Stimulated activated CD4-positive, alpha-beta T cell treated with anti-CD3 and anti-CD28 coated beads, Interleukin-1b, Interleukin-23, amount 100 ng/mL, for 4 hours (primary cell): ENCODE measurements at regions not wholly inside any gene's neighbourhood (a gene's known extent, or its start where the extent isn't known, plus 50 kb on each side); places are given as distances from the start of the nearest gene placed in this dataset.
"Not testable (repeated sequence)": the region's sequence is repeated elsewhere in the genome, so short reads cannot be mapped to it uniquely, and the experiment has no call there.

Experiments used
- DNase-seq, 2 donors: peaks; one replicate each; pipeline ENCODE4 v3.0.0-alpha.2; 2020; ENCODE audit warnings: low read depth in 2 of 2

GRCh38 chr2:14047491-14047890 lies 585.0 kb upstream of the LRATD1 start:
- no peak for DNase-seq

- no peak for DNase-seq
Observed at GRCh38 chr2:14051401-14051800, 581.1 kb upstream of the LRATD1 start.

- no peak for DNase-seq
Observed at GRCh38 chr2:14053105-14053504, 579.4 kb upstream of the LRATD1 start.

DNA sequence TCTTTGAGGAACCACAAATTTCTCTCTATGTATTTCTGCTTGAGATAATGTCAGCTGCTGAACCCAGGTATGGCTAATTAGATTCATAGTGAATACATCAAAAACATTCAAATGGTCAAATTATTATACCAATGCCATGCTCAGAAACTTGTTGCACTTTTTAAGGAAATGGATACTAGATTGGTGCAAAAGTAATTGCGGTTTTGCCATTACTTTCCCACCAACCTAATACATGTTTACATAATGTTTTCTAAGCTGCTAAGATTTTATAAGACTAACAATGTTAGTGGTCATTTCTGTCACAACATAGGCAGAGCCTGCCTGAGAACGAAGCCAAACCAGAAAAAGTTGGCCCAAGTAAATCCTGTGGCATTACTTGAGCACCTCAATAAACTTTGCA lies 568.2 kb upstream of the LRATD1 start:
- DNase-seq, result no peak

DNA sequence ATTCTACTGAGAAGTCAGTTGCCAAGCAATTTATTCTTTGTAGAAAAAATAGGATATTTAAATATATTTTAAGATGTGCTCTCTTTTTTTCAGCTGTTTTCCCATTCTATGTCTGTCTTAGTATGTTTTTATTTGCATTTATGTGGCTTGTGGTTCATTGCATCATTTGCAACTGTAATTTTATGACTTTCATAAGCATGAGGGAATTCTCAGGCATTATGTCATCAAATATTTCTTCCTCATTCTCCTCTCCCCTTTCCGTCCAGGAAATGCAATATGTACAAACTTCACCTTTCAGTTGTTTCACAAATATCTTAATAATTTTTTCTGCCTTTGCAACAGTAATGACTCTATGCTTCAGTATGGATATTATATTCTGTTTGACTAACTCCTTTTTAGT lies 560.2 kb upstream of the LRATD1 start:
- DNase-seq, result no peak

- DNase-seq, result no peak
Observed at GRCh38 chr2:14074691-14075090, 557.8 kb upstream of the LRATD1 start.

GRCh38 chr2:14079576-14079975 lies 552.9 kb upstream of the LRATD1 start:
- DNase-seq, result no peak

GRCh38 chr2:14081521-14081920 lies 551.0 kb upstream of the LRATD1 start:
- DNase-seq, result no peak

GRCh38 chr2:14082640-14083039 lies 549.9 kb upstream of the LRATD1 start:
- DNase-seq, result no peak

DNA sequence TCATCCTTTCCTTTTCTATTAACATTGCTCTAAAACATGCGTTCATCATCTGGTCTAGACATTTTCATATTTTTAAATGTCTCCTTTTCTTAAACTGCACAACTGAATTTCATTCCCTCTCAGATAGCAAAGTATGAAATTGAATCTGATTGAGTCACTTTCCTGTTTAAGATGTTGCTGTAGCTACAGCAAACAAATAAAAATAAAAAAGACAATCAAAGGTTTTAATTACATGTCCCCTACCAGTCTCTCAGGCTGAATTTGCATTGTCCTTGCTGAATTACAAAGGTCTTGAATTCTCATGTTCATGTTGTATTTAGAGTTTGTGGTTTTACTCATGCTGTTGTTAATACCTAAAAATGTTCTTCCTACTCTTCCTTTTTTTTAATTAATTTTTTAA lies 537.9 kb upstream of the LRATD1 start:
- DNase-seq, result no peak

GRCh38 chr2:14099101-14099500 lies 533.4 kb upstream of the LRATD1 start:
- DNase-seq, result not testable (repeated sequence)

DNA sequence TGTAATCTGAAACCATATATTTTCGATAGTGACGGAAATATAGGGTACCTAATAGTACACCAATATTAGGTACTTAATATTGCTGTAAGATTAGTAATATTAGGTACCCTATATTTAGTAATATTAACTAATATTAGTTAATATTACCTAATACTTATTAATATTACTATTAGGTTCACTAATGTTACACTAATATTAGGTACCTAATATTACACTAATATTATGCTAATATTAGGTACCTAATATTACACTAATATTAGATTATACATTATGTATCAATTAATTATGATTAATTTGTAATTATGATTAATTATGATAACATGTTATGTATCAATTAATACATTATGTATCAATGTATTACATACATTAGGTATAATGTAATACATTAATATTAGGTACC lies 518.2 kb upstream of the LRATD1 start:
- no peak for DNase-seq

DNA sequence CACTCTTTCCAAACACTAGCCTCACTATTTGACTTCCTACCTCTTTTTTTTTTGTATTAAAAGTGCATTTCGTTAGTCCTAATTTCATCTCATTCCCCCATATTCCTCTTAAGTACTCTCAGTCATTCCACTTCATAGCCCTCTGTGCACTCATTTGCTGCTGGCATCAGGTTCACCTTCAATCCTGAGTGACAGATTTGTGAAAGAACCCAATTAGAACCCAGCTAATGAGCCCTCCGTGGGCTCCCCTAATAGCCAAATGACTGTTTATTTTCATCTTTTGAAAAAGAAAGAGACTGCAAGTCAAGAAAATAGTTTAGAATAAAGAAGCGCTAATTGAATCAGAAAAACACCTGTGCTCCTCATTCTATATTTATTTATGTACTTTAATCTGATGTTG lies 512.1 kb upstream of the LRATD1 start:
- no peak for DNase-seq

DNA sequence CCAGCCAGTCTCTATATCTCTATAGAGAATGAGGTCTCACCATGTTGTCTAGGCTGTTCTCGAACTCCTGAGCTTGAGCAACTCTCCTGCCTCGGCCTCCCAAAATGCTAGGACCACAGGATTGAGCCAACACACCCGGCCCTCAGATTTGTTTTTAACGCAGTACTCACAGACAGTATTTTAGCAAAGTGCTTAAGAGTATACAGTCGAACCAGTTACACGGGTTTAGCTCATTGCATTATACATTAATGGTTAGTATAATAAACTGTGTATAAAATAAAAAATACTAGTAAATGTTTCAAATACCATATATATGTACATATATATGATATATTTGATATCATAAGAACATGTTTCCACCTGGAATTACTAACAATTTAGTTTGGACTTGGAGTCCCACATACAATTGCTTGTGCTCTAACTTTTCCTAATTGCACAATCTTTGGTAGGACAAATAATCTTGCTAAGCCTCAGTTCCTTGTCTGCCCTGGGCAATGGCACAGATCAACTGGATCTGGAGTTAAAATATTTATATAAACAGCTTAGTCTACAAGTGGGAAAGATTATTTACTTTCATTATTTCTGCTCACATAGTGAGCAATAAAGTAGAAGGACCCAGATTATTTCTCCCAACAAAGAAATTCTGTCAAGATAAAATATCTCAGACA lies 508.9 kb upstream of the LRATD1 start:
- no peak for DNase-seq

DNA sequence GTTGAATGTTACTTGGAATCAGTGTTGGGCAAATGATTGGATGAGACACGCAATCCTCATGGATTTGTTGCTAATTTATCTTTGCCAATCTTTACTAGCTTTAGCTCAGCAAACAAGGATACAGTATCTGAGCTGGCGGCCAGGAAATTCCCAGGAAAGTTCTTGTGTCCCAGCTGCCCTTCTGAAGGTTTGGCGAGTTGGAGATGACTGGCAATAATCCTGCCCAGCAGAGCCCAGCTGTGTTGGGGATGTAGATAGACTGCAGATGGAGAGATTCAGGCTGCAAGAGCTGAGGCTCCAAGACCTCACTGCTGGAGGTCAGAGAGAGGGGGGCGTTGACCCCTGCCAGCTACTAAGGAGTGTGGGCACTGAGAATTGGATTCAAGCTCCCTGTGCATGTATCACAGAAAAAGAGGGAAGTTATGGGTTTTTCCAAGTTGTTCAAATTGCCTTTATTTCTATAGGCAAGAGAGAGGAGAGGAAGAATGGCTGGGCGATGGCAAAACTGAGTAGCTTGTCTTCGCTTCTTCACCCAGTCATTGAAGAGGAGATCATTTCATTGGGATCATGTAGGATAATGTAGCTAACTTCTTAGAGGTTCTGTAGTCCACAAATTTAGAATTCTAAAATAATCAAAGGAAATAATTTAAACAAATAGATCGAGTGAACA lies 506.8 kb upstream of the LRATD1 start:
- DNase-seq, result no peak

- DNase-seq, result no peak
Observed at GRCh38 chr2:14126846-14127245, 505.7 kb upstream of the LRATD1 start.

DNA sequence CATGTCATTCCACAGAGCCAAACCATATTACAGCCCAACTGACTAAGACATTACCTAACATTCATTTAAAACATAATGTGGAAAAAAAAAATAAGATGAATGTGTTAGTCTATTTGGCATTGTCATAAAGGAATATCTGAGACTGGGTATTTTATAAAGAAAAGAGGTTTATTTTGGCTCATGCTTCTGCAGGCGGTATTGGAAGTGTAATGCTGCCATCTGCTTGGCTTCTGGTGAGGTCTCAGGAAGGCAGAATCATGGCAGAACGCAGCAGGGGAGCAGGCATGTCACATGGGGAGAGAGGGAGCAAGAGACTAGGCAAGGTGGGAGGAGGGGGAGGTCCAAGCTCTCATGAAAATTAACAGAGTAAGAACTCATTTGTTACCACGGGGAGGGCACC lies 504.8 kb upstream of the LRATD1 start:
- DNase-seq, result no peak

DNA sequence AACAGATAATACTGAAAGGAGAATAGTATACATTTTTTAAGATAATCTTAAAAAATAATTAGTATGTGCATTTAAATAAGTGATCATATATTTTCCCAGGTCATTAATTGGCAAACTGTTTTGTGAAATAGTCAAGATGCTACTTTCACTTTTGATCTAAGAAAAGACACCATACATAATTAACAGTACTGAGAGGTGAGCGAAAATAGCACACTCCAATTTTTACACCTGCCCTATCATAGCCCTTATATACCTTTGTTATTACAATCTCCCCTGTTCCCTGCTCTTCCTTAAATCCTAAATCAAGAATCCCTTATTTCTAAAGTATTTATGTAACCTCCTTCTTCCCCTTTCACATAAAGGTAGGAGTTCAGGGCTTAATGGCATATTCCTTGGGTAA lies 500.1 kb upstream of the LRATD1 start:
- DNase-seq, result no peak

GRCh38 chr2:14134771-14135170 lies 497.7 kb upstream of the LRATD1 start:
- no peak for DNase-seq

DNA sequence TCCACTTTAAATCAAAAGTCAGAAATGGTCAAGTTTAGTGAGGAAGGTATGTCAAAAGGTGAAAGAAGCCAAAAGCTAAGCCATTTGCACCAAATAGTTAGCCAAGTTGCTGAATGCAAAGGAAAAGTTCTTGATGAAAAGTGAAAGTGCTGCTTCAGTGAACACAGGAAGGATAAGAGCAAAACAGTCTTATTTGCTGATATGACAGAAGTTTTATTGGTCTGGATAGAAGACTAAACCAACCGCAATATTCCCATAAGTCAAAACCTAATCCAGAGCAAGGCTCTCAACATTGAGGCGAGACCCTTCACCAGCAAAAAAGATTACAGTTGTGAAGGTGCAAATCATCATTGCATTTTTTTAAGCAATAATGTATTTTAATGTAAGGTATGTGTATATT lies 496.5 kb upstream of the LRATD1 start:
- no peak for DNase-seq

GRCh38 chr2:14137643-14138042 lies 494.9 kb upstream of the LRATD1 start:
- DNase-seq, result no peak

DNA sequence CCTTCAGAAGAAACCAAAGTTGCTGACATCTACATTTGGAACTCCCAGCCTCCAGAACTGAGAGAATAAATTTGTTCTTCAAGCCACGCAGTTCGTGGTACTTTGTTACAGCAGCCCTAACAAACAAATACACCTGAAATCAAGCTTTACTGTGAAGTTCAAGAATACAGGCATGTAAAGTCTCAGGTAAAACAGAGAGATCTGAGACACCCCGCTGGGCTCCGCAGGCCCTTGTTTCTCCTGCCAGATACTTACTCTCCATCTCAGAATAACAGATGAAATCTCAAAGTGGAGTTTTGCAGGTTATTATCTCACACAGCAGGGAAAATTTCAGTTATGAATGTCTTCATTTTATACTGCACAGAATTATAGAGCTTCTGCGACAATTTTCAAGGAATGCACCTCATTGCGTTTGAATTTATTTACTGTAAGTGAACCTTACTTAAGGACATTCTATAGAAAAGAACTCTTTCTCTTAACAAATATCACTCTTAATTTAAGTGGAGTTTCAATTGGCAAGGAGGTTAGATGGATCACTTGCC lies 492.4 kb upstream of the LRATD1 start:
- DNase-seq, result no peak

DNA sequence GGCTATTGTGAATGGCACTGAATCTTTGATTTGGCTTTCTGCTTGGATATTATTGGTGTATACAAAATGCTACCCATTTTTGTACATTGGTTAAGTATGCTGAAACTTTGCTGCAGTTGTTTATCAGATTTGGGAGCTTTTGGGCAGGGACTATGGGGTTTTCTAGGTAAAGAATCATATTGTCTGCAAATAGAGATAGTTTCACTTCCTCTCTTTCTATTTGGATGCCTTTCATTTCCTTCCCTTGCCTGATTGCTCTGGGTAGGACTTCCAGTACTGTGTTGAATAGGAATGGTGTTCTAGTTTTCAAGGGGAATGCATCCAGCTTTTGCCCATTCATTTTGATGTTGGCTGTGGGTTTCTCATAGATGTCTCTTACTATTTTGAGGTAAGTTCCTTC lies 489.1 kb upstream of the LRATD1 start:
- DNase-seq, result no peak

DNA sequence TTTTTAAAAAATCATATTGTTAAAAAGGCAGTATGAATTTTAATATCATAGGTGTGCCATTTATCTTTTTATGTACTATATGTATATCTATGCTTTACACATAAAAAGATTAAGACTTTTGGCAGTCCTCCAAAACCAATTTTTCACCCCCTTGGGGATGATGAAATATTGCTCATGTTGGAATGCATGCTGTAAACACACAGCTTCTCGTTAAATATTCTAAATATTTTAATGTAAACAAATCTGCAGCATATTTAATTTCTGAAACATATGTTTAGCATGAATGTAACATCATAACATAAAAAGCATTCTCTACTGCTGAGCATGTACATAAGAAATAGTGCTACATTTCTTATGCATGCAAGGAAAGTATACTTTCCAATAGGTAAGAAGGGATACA lies 484.3 kb upstream of the LRATD1 start:
- DNase-seq, result no peak
